Spinal cord (tissue), 9 donors: ENCODE measurements at regions not wholly inside any gene's neighbourhood (a gene's known extent, or its start where the extent isn't known, plus 50 kb on each side); places are given as distances from the start of the nearest gene placed in this dataset.
A peak's percentile ranks its signal among the peaks of the same experiment; 100 is the strongest.

Experiments
- DNase-seq, 6 donors: peaks; one replicate each; pipeline versions ENCODE4 v3.0.0 to v3.0.0-alpha.2; 2013 to 2015; ENCODE audit warnings: low spot score in 6 of 6, low read depth in 4 of 6
- H3K27ac ChIP-seq: one replicate; pipeline ENCODE4 v1.5.1; 2013; ENCODE audit warnings: low read depth, low read length, control low read depth
- H3K27me3 ChIP-seq: one replicate; pipeline ENCODE4 v1.6.1; 2013; ENCODE audit warnings: low read length; ENCODE audit not compliant: control insufficient read depth, insufficient read depth
- H3K36me3 ChIP-seq: one replicate; pipeline ENCODE4 v1.6.1; 2013; ENCODE audit warnings: low read length; ENCODE audit not compliant: control insufficient read depth, insufficient read depth
- H3K4me1 ChIP-seq: one replicate; pipeline ENCODE4 v1.6.1; 2013; ENCODE audit warnings: low read length; ENCODE audit not compliant: control insufficient read depth, insufficient read depth
- H3K4me3 ChIP-seq: one replicate; pipeline ENCODE4 v1.5.1; 2013; ENCODE audit warnings: low read depth, low read length, control low read depth
- H3K9me3 ChIP-seq: one replicate; pipeline ENCODE4 v1.6.1; 2013; ENCODE audit warnings: low read length; ENCODE audit not compliant: control insufficient read depth, insufficient read depth
- WGBS: methylation state at CpG from one replicate; pipeline ENCODE4 v1.1.5; 2013; ENCODE audit warnings: missing lambda C conversion rate; ENCODE audit not compliant: insufficient coverage; 5-methylcytosine and 5-hydroxymethylcytosine counted together
- donor health status: healthy.

DNA sequence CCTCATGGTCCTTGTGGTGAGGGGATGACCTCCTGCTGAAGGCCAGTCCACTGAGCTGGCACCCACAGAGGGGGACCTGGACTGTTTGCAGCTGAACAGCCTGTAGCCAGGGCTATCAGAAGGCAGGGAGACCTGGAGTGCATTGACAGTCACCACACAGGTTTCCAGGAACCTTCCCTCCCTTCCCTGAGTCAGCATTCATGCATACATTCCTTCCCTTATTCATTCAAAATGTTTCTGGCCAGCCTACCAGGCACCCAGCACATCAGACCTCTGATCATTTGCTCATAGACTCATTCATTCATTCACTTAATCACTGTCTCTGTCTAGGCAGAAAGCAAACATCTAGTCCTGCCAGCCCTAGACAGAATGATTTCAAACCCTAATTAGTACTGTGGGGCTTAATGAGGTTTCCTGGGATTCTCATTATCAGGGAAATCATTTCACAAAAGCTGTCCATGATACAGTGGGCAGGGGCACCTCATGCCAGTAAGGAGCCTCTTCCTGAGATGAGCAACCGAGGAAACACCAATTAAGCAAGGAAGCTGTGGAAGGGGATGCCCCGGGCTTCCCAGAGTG is 110.1 kb upstream of the PPP1R26 start:
- DNase-seq: peak in 2 of 6 donors; percentile 67 to 86
- no peaks in the 10 kb centered on the region for H3K9me3 ChIP-seq

DNA sequence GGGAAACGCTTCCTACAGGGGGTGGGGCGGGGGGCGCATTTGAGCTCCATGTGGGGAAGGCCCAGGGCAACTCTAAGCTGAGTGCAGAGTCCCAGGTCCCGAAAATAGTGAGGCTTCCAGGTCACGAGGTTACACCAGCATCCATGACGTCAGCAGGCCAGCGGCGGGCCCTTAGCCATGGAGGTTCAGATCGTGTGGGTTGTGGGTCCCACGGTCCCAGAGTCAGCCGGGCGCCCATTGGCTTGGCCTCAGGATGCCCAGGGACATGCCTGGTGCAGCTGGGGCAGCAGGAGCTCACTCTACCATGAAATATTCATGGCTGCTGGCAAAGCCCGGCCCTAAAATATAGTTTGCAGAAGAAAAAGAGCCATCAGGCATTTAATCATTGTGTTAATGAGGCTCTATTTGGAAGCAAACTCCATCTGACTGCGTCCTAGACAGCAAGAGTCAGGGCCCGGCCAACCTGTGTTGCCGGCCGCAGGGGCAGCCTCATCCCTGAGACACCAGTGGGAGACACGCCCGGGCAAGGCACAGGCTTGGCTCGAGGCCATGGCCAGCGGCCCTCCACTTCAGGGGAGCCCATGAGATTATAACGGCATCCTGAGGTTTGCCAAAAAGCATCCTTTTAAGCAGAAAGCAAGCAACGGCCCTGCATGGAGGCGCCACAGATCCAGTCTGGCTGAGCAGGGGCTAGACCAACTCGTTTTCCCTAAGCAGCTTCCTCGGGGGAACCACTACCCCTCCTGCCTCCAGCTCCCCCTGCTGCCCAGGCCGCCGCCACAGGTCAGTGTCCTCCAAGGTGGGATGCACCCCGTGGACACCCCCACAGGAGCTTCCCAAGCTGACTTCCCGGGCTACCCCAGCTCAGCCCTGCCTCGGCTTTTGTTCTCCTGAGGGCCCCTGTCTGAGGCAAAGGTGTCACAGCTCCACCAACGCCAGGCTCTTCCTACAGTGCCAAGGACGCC is 108.9 kb upstream of the PPP1R26 start:
- no peak overlapping the region for H3K4me3 ChIP-seq
- peak in 2 of 6 donors; percentile 65 to 73 for DNase-seq
- H3K9me3 ChIP-seq: no peaks in the 10 kb centered on the region
- H3K27ac ChIP-seq: no peak overlapping the region
- H3K36me3 ChIP-seq: no peaks in the 10 kb centered on the region
- WGBS: 70% methylated on average over 33 of the region's 33 CpGs
- no peaks in the 10 kb centered on the region for H3K27me3 ChIP-seq
- peaks cover 35% of the 10 kb centered on the region for H3K4me1 ChIP-seq

More for the DNA sequence above, 110.1 kb upstream of the PPP1R26 start:
- 27% methylated on average over 2 of the region's 2 CpGs for WGBS
- H3K36me3 ChIP-seq: no peaks in the 10 kb centered on the region
- no peak overlapping the region for H3K4me3 ChIP-seq
- H3K27ac ChIP-seq: no peak overlapping the region
- no peaks in the 10 kb centered on the region for H3K27me3 ChIP-seq
- peaks cover 31% of the 10 kb centered on the region for H3K4me1 ChIP-seq

DNA sequence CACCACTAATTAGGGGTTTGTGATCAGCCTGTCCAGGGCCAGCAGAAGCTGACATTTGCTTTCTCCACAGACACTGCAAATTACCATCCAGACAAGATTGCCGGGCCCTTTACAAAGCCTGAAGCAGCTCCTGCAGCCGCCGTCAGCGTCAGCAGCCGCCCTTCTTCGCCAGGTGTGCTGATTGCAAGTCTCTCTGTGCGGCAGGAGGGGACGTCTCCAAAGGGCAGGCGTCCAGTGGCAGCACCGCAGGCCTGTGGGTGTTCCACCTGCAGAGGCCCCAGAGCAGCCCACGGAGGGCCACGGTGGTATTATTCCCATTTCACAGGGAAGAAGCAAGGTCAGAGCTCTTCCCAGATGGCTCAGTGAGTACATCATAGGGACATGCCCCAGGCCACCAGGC is 108.0 kb upstream of the PPP1R26 start:
- no peak for DNase-seq
- no peaks in the 10 kb centered on the region for H3K27me3 ChIP-seq
- no peak overlapping the region for H3K27ac ChIP-seq
- no peak overlapping the region for H3K4me3 ChIP-seq
- H3K4me1 ChIP-seq: peaks cover 43% of the 10 kb centered on the region
- no peaks in the 10 kb centered on the region for H3K9me3 ChIP-seq
- 68% methylated on average over 12 of the region's 12 CpGs for WGBS
- H3K36me3 ChIP-seq: no peaks in the 10 kb centered on the region

DNA sequence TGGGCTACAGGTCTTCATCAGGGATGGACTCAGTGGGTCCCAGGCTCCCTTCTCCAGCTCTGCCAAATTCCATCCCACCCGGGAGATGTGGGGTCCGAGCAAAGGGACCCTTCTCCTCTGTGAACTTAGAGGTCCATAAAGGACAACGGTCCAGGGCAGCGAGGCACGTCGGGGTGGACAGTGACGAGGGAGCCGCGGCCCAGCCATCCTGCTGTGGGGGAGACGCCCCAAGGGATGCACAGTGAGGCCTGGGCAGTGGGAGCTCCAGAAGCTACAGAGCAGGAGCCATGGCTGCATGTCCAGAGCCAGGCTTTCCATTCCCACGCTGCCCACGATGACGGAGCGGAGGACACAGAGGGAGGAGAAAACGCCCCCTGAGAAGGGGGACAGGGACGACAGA is 107.5 kb upstream of the PPP1R26 start:
- Histone ChIP-seq H3K27ac (no peak overlapping the region), H3K4me1 (peaks cover 48% of the 10 kb centered on the region), H3K4me3 (no peak overlapping the region), H3K36me3 (no peaks in the 10 kb centered on the region), H3K27me3 (no peaks in the 10 kb centered on the region), H3K9me3 (no peaks in the 10 kb centered on the region)
- 79% methylated on average over 15 of the region's 16 CpGs for WGBS
- no peak for DNase-seq

DNA sequence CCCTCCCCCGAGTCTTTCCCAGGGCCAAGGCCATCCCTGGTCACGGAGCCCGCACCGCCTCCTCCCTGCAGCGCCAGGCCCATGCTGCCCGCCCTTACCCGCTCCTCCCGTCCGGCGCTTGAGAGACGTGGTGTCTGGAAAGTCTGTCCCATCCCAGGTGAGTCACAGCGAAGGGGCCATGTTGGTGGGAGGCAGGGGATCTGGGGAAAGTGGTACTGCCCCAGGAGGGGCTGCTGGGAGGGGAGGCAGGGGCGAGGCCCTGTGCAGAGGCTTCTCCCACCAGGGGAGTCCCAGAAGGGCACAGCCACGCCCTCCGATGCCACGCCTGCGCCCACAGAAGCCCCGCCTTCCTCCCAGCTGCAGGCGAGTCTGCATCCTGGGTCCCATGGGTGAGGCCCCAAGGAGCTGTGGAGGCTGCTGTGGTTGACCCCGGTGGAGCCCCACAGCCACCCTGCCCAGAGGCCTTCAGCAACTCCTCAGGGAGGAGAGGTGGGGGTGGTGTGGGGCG is 107.0 kb upstream of the PPP1R26 start:
- no peak for DNase-seq
- Histone ChIP-seq H3K4me1 (peaks cover 53% of the 10 kb centered on the region), H3K9me3 (no peaks in the 10 kb centered on the region), H3K36me3 (no peaks in the 10 kb centered on the region), H3K4me3 (no peak overlapping the region), H3K27me3 (no peaks in the 10 kb centered on the region), H3K27ac (no peak overlapping the region)
- 91% methylated on average over 18 of the region's 21 CpGs for WGBS

DNA sequence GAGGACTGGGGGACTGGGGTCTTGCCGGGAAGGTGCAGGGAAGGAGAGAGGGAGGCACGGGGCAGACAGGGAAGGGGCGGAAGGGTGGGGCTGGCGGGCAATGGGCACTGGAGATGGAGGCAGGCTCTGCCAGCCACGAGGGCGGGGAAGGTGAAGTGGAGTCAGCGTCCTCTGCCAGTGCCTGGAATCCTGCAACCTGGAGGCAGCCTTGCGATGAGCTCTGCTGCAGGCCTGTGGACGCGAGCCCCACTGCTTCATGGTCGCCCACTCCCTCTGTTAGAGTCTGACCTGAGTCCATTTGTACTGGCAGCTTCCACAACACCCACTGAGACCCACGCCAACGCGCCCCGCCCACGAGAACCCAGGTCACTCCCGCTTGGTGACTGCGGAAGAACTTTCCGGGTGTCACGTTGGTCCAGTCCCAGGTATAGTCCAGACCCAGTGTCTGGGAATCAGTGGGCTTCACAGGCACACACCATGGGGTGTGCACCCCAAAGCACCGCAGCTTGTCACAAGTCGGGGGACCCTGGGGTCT is 106.4 kb upstream of the PPP1R26 start:
- no peak overlapping the region for H3K4me3 ChIP-seq
- WGBS: 93% methylated on average over 22 of the region's 22 CpGs

DNA sequence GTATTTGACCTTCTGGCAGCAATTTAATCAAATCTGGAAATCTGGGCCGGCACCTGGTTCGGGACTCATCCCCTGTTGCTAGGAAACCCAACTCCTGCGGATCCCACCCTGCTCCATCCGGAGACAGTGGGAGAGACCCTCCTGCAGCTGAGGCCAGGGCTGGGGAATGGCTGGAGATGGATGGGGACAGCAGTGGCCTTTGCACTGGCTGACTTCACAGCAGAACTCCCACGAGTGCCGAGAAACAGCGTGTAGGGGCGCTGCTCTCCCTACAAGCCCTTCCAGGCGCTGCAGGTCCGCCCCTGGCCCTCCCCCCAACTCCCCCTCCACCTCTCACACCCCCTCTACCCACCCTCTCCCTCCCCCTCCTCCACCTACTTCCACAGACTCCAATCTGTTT is 105.8 kb upstream of the PPP1R26 start:
- 35% methylated on average over 6 of the region's 10 CpGs for WGBS
- no peak for DNase-seq
- H3K9me3 ChIP-seq: no peaks in the 10 kb centered on the region
- no peaks in the 10 kb centered on the region for H3K27me3 ChIP-seq
- no peak overlapping the region for H3K4me3 ChIP-seq
- H3K27ac ChIP-seq: no peak overlapping the region
- peaks cover 55% of the 10 kb centered on the region for H3K4me1 ChIP-seq
- no peaks in the 10 kb centered on the region for H3K36me3 ChIP-seq

More for the DNA sequence above, 106.4 kb upstream of the PPP1R26 start:
- no peaks in the 10 kb centered on the region for H3K9me3 ChIP-seq
- H3K36me3 ChIP-seq: no peaks in the 10 kb centered on the region
- H3K4me1 ChIP-seq: peaks cover 55% of the 10 kb centered on the region
- H3K27me3 ChIP-seq: no peaks in the 10 kb centered on the region
- no peak for DNase-seq
- H3K27ac ChIP-seq: no peak overlapping the region

DNA sequence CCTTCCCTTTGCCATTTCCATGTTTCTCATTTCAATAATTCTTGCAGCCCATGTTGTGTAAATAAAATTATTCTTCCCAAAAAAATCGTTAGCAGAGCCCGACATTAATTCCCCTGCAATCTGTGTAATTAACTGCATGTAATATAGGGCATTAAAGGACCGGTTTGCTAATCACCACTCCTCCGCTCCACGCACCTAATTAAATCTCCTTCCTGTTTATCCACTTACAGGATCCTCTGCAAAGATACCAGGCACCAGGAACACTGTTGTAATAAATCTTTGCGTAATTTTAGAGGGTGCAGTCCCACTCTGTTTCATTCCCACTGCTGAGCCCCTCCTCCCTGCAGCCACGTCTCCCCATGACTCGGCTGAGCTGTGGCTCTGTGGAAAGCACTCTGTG is 105.0 kb upstream of the PPP1R26 start:
- peaks cover 55% of the 10 kb centered on the region for H3K4me1 ChIP-seq
- no peaks in the 10 kb centered on the region for H3K36me3 ChIP-seq
- WGBS: 60% methylated on average over 1 of the region's 8 CpGs
- H3K4me3 ChIP-seq: no peak overlapping the region
- peak in 1 of 6 donors; percentile 80 for DNase-seq
- H3K9me3 ChIP-seq: no peaks in the 10 kb centered on the region
- no peak overlapping the region for H3K27ac ChIP-seq
- no peaks in the 10 kb centered on the region for H3K27me3 ChIP-seq

DNA sequence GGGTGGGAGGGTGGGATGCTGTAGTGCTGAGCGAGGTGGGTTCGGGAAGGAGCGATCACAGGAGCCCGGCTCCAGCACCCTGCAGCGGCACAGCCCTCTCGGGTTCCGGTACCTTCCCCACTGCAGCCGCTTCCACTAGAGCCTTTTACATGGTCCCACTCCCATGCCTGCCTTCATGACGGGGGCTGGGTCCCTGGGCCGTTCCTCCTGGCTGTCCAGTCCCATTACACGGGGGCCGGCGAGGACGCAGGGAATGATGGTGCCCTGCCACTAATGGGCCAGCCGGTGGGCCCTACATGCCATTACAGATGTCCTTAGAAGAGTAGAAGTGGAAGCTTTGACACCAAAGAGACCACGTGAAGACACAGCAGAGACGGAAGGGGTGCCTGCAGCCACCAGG is 104.6 kb upstream of the PPP1R26 start:
- Histone ChIP-seq H3K4me1 (peaks cover 55% of the 10 kb centered on the region), H3K9me3 (no peaks in the 10 kb centered on the region), H3K27me3 (no peaks in the 10 kb centered on the region), H3K4me3 (no peak overlapping the region), H3K36me3 (no peaks in the 10 kb centered on the region), H3K27ac (no peak overlapping the region)
- 90% methylated on average over 17 of the region's 17 CpGs for WGBS
- DNase-seq: no peak
